Neural cell (in vitro differentiated cells): ENCODE measurements at regions not wholly inside any gene's neighbourhood (a gene's known extent, or its start where the extent isn't known, plus 50 kb on each side); places are given as distances from the start of the nearest gene placed in this dataset.

ENCODE experiments used
- H2AFZ ChIP-seq: fragments of 200-600, 300-800 bp; sonication (generic), shearing (Covaris generic); 2 replicates; pipeline ENCODE4 v1.6.0; 2014; ENCODE audit warnings: low read depth, mild to moderate bottlenecking, antibody characterized with exemption, low read length, moderate library complexity
- H3F3A ChIP-seq: fragments of 200-600 bp; shearing (Covaris generic); 2 replicates; pipeline ENCODE4 v1.6.1; 2016; ENCODE audit warnings: mild to moderate bottlenecking, moderate library complexity, mixed read lengths, antibody characterized with exemption, low read length; ENCODE audit not compliant: insufficient read depth, poor library complexity, severe bottlenecking
- H3K27ac ChIP-seq: fragments of 200-600, 300-800 bp; sonication (generic), shearing (Covaris generic); 2 replicates; pipeline ENCODE4 v1.5.1; 2014; ENCODE audit warnings: mild to moderate bottlenecking, low read length, moderate library complexity
- H3K27me3 ChIP-seq: fragments of 300-800, 200-600 bp; sonication (generic), shearing (Covaris generic); 2 replicates; pipeline ENCODE4 v1.6.0; 2014; ENCODE audit warnings: mild to moderate bottlenecking, low read depth, low read length, moderate library complexity; ENCODE audit not compliant: insufficient read depth
- H3K36me3 ChIP-seq: fragments of 300-800, 200-600 bp; sonication (generic), shearing (Covaris generic); 2 replicates; pipeline ENCODE4 v1.5.1; 2014; ENCODE audit warnings: mild to moderate bottlenecking, antibody characterized with exemption, low read length, moderate library complexity; ENCODE audit not compliant: insufficient read depth
- H3K4me2 ChIP-seq: fragments of 300-800, 200-600 bp; sonication (generic), shearing (Covaris generic); 2 replicates; pipeline ENCODE4 v1.6.0; 2014; ENCODE audit warnings: mild to moderate bottlenecking, low read length
- H3K4me3 ChIP-seq: fragments of 300-800, 200-600 bp; sonication (generic), shearing (Covaris generic); 2 replicates; pipeline ENCODE4 v1.5.1; 2014; ENCODE audit warnings: mild to moderate bottlenecking, low read length, moderate library complexity
- H3K79me2 ChIP-seq: fragments of 200-600 bp; shearing (Covaris generic); replicated peaks from 2 replicates; pipeline ENCODE4 v1.6.0; 2014; ENCODE audit warnings: mild to moderate bottlenecking, low read length, moderate library complexity; ENCODE audit not compliant: insufficient read depth
- H3K9ac ChIP-seq: fragments of 300-800, 200-600 bp; sonication (generic), shearing (Covaris generic); 2 replicates; pipeline ENCODE4 v1.6.1; 2016; ENCODE audit warnings: mild to moderate bottlenecking, low read length, mixed read lengths
- H3K9me2 ChIP-seq: fragments of 200-600 bp; shearing (Covaris generic); 2 replicates; pipeline ENCODE4 v1.6.1; 2016; ENCODE audit warnings: mild to moderate bottlenecking, low read length, mixed read lengths; ENCODE audit not compliant: insufficient read depth
- H3K9me3 ChIP-seq: fragments of 200-600, 300-800 bp; sonication (generic), shearing (Covaris generic); 2 replicates; pipeline ENCODE4 v1.6.1; 2016; ENCODE audit warnings: mild to moderate bottlenecking, mixed run types, low read length, moderate library complexity, mixed read lengths
- H4K20me1 ChIP-seq: fragments of 200-600 bp; shearing (Covaris generic); 2 replicates; pipeline ENCODE4 v1.6.1; 2016; ENCODE audit warnings: mild to moderate bottlenecking, mixed run types; ENCODE audit not compliant: insufficient read depth
- CTCF ChIP-seq: fragments of 450-650 bp; IDR thresholded peaks from 2 replicates; pipeline ENCODE4 v1.5.1; 2014; ENCODE audit warnings: antibody characterized with exemption, mild to moderate bottlenecking, moderate library complexity; ENCODE audit not compliant: poor library complexity, severe bottlenecking
- EP300 ChIP-seq: fragments of 450-650 bp; conservative IDR thresholded peaks from 2 replicates; pipeline ENCODE4 v1.6.1; 2014; ENCODE audit warnings: antibody characterized with exemption, mild to moderate bottlenecking, moderate library complexity; ENCODE audit not compliant: poor library complexity, severe bottlenecking
- EZH2 ChIP-seq: fragments of 200-600, 300-800 bp; shearing (Covaris generic), sonication (generic); IDR thresholded peaks from 2 replicates; pipeline ENCODE4 v1.6.1; 2014; ENCODE audit warnings: antibody characterized with exemption, low read length, borderline replicate concordance, mild to moderate bottlenecking; ENCODE audit not compliant: insufficient read depth, poor library complexity, severe bottlenecking
- MXI1 ChIP-seq: fragments of 450-650 bp; conservative IDR thresholded peaks from 2 replicates; pipeline ENCODE4 v1.6.1; 2014; ENCODE audit warnings: antibody characterized with exemption, mild to moderate bottlenecking; ENCODE audit not compliant: poor library complexity, severe bottlenecking
- POLR2AphosphoS5 ChIP-seq: IDR thresholded peaks from 2 replicates; pipeline ENCODE4 v1.6.1; 2012
- RAD21 ChIP-seq: fragments of 450-650 bp; conservative IDR thresholded peaks from 2 replicates; pipeline ENCODE4 v1.6.1; 2014; ENCODE audit warnings: antibody characterized with exemption, mild to moderate bottlenecking, moderate library complexity
- REST ChIP-seq: IDR thresholded peaks from 2 replicates; pipeline ENCODE4 v1.6.1; 2012; ENCODE audit warnings: borderline replicate concordance
- SMC3 ChIP-seq: fragments of 450-650 bp; conservative IDR thresholded peaks from 2 replicates; pipeline ENCODE4 v1.6.1; 2014; ENCODE audit warnings: antibody characterized with exemption, mild to moderate bottlenecking, moderate library complexity; ENCODE audit not compliant: poor library complexity
- TAF1 ChIP-seq: IDR thresholded peaks from 2 replicates; pipeline ENCODE4 v1.6.1; 2012; ENCODE audit warnings: low read depth

GRCh38 chr15:95836536-95836935 lies 494.0 kb upstream of the NR2F2 start:
- Histone ChIP-seq H3K36me3 (no peaks in the 10 kb centered on the region), H3K4me2 (no peak overlapping the region), H3K27me3 (no peaks in the 10 kb centered on the region), H3K9ac (no peak overlapping the region), H4K20me1 (no peaks in the 10 kb centered on the region), H3K4me3 (no peak overlapping the region), H3K9me3 (no peaks in the 10 kb centered on the region), H3K9me2 (no peaks in the 10 kb centered on the region), H3F3A (no peaks in the 10 kb centered on the region), H3K79me2 (no peaks in the 10 kb centered on the region), H2AFZ (no peak overlapping the region), H3K27ac (no peak overlapping the region)
- TF ChIP-seq TAF1: no peak
- TF ChIP-seq SMC3: no peak
- TF ChIP-seq EZH2: no peak
- TF ChIP-seq EP300: no peak
- no peak for TF ChIP-seq RAD21
- TF ChIP-seq POLR2AphosphoS5: no peak
- TF ChIP-seq MXI1: no peak
- no peak for TF ChIP-seq REST
- no peak for TF ChIP-seq CTCF

- Histone ChIP-seq H3K9me3 (no peaks in the 10 kb centered on the region), H3F3A (no peaks in the 10 kb centered on the region), H3K36me3 (no peaks in the 10 kb centered on the region), H3K9ac (no peak overlapping the region), H3K79me2 (no peaks in the 10 kb centered on the region), H3K9me2 (no peaks in the 10 kb centered on the region), H3K27ac (no peak overlapping the region), H2AFZ (no peak overlapping the region), H3K27me3 (no peaks in the 10 kb centered on the region), H3K4me2 (no peak overlapping the region), H3K4me3 (no peak overlapping the region), H4K20me1 (no peaks in the 10 kb centered on the region)
- TF ChIP-seq RAD21: no peak
Measured at GRCh38 chr15:95837341-95838004, 493.0 kb upstream of the NR2F2 start.

GRCh38 chr15:95839367-95839782 lies 491.1 kb upstream of the NR2F2 start:
- no peak overlapping the region for H3K4me3 ChIP-seq
- H3K9ac ChIP-seq: no peak overlapping the region
- H3K27ac ChIP-seq: no peak overlapping the region
- H3K4me2 ChIP-seq: no peak overlapping the region
- H3K27me3 ChIP-seq: no peaks in the 10 kb centered on the region
- H4K20me1 ChIP-seq: no peaks in the 10 kb centered on the region
- H3K9me3 ChIP-seq: no peaks in the 10 kb centered on the region
- no peaks in the 10 kb centered on the region for H3K9me2 ChIP-seq
- TF ChIP-seq RAD21: no peak
- no peak for TF ChIP-seq TAF1
- no peak for TF ChIP-seq POLR2AphosphoS5
- TF ChIP-seq EZH2: no peak
- TF ChIP-seq EP300: no peak
- no peak for TF ChIP-seq REST
- TF ChIP-seq SMC3: no peak
- no peak for TF ChIP-seq CTCF
- TF ChIP-seq MXI1: no peak
- H3F3A ChIP-seq: no peaks in the 10 kb centered on the region
- no peaks in the 10 kb centered on the region for H3K36me3 ChIP-seq
- H2AFZ ChIP-seq: no peak overlapping the region
- H3K79me2 ChIP-seq: no peaks in the 10 kb centered on the region
